Keratinocyte (primary cell): ENCODE measurements at regions not wholly inside any gene's neighbourhood (a gene's known extent, or its start where the extent isn't known, plus 50 kb on each side); places are given as distances from the start of the nearest gene placed in this dataset.

Experiments
- DNase-seq: peaks from one replicate; pipeline ENCODE4 v3.0.0-alpha.2; 2011; ENCODE audit warnings: low read depth, missing footprints, low spot score
- FAIRE-seq: peaks from 2 replicates; lab custom pipeline; 2011; peaks lifted over from hg19 to GRCh38; lab: Jason Lieb, UNC
- H2AFZ ChIP-seq: 2 replicates; pipeline ENCODE4 v1.6.0; 2012; ENCODE audit warnings: low read length, control low read depth, inconsistent platforms; ENCODE audit not compliant: control insufficient read depth
- H3K27ac ChIP-seq: 2 replicates; pipeline ENCODE4 v1.5.1; 2011; ENCODE audit warnings: low read length; ENCODE audit not compliant: control insufficient read depth, insufficient read depth
- H3K27me3 ChIP-seq: 3 replicates; pipeline ENCODE4 v1.6.0; 2011; ENCODE audit warnings: low read length; ENCODE audit not compliant: control insufficient read depth, insufficient read depth; ENCODE audit errors: extremely low read depth
- H3K36me3 ChIP-seq, 2 experiments: 2 replicates in 1 of 2; 3 replicates in 1 of 2; pipeline ENCODE4 v1.5.1; 2011; ENCODE audit warnings: low read length in 2 of 2, mild to moderate bottlenecking in 1 of 2; ENCODE audit not compliant: control insufficient read depth in 2 of 2, insufficient read depth in 2 of 2; ENCODE audit errors: extremely low read depth in 1 of 2
- H3K4me1 ChIP-seq: 3 replicates; pipeline ENCODE4 v1.5.1; 2011; ENCODE audit warnings: low read length; ENCODE audit not compliant: control insufficient read depth, insufficient read depth; ENCODE audit errors: extremely low read depth
- H3K4me2 ChIP-seq: 3 replicates; pipeline ENCODE4 v1.6.0; 2011; ENCODE audit warnings: low read depth, low read length; ENCODE audit not compliant: control insufficient read depth, insufficient read depth; ENCODE audit errors: extremely low read depth
- H3K4me3 ChIP-seq, 3 experiments: fragments of 200-600 bp in 1 of 3; sonication (generic) in 1 of 3; 2 replicates in 2 of 3; 3 replicates in 1 of 3; pipeline ENCODE4 v1.5.1; 2011 to 2016; ENCODE audit warnings: low read length in 3 of 3, mild to moderate bottlenecking in 3 of 3, control low read depth in 2 of 3, inconsistent platforms in 1 of 3, low read depth in 1 of 3, mixed read lengths in 1 of 3, mixed run types in 1 of 3, moderate library complexity in 1 of 3; ENCODE audit not compliant: control insufficient read depth in 2 of 3, insufficient read depth in 2 of 3; ENCODE audit errors: extremely low read depth in 1 of 3
- H3K79me2 ChIP-seq: 2 replicates; pipeline ENCODE4 v1.6.0; 2012; ENCODE audit warnings: low read length; ENCODE audit not compliant: control insufficient read depth, insufficient read depth
- H3K9ac ChIP-seq: 3 replicates; pipeline ENCODE4 v1.6.0; 2011; ENCODE audit warnings: low read length; ENCODE audit not compliant: control insufficient read depth, insufficient read depth; ENCODE audit errors: extremely low read depth
- H3K9me1 ChIP-seq: 3 replicates; pipeline ENCODE4 v1.6.0; 2011; ENCODE audit warnings: low read length; ENCODE audit not compliant: control insufficient read depth, insufficient read depth; ENCODE audit errors: extremely low read depth
- H3K9me3 ChIP-seq: 2 replicates; pipeline ENCODE4 v1.5.1; 2012; ENCODE audit warnings: low read depth, low read length; ENCODE audit not compliant: control insufficient read depth
- H4K20me1 ChIP-seq: 3 replicates; pipeline ENCODE4 v1.6.0; 2011; ENCODE audit warnings: low read length; ENCODE audit not compliant: control insufficient read depth, insufficient read depth; ENCODE audit errors: extremely low read depth
- EZH2 ChIP-seq: IDR thresholded peaks from one replicate; pipeline ENCODE4 v1.6.1; 2012; ENCODE audit warnings: inconsistent platforms, mild to moderate bottlenecking, low read length, moderate library complexity
- dilution Hi-C: fragments of 300-500 bp; cut with MboI; formaldehyde crosslinking; loops from one replicate; pipeline ENCODE4 v1.7.0; 2020; ENCODE audit warnings: low sequenced_read_pairs; ENCODE audit not compliant: extremely low pct_ligation_motif_present
- TF ChIP-seq, protein P1 (sequence below), 3 experiments: IDR thresholded peaks in 1 of 3; conservative IDR thresholded peaks in 1 of 3; optimal IDR thresholded peaks in 1 of 3; 2 replicates in 2 of 3; 3 replicates in 1 of 3; pipeline versions ENCODE3 to v1.5.1; 2011; ENCODE audit warnings: low read length in 3 of 3, mild to moderate bottlenecking in 3 of 3, moderate library complexity in 2 of 3, control low read depth in 1 of 3, inconsistent platforms in 1 of 3; ENCODE audit not compliant: insufficient read depth in 2 of 3; ENCODE audit errors: extremely low read depth in 1 of 3

DNA sequence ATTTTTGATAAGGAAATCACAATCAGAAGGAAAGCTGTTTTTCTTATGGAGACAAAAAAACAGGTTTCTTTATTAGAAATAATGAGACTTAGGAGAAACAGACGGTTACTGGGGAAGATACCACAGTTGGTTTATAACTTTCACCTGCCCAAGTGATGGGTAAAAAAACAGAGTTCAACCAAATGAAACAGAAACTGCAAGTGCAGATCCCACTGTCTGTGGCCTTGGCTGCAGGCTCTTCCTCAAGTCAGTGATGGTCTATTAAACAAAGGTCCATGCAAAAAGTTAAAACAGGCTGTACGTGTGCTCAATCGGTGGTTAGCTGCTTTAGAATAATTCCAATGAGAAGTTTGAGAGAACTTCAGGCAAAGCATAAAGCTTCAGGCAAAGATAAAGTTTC is 112.1 kb upstream of the NEGR1 start:
- dilution Hi-C loops, result no loop called here
- H3K4me2 ChIP-seq, result no peak overlapping the region
- no peak for DNase-seq
- no peaks in the 10 kb centered on the region for H3K9me1 ChIP-seq
- H3K36me3 ChIP-seq, result no peaks in the 10 kb centered on the region
- H2AFZ ChIP-seq, result no peak overlapping the region
- no peaks in the 10 kb centered on the region for H3K79me2 ChIP-seq
- H3K27ac ChIP-seq, result no peak overlapping the region
- FAIRE-seq, result no peak
- H4K20me1 ChIP-seq, result no peaks in the 10 kb centered on the region
- H3K4me1 ChIP-seq, result no peaks in the 10 kb centered on the region
- TF ChIP-seq EZH2, result no peak
- TF ChIP-seq, protein P1, sequence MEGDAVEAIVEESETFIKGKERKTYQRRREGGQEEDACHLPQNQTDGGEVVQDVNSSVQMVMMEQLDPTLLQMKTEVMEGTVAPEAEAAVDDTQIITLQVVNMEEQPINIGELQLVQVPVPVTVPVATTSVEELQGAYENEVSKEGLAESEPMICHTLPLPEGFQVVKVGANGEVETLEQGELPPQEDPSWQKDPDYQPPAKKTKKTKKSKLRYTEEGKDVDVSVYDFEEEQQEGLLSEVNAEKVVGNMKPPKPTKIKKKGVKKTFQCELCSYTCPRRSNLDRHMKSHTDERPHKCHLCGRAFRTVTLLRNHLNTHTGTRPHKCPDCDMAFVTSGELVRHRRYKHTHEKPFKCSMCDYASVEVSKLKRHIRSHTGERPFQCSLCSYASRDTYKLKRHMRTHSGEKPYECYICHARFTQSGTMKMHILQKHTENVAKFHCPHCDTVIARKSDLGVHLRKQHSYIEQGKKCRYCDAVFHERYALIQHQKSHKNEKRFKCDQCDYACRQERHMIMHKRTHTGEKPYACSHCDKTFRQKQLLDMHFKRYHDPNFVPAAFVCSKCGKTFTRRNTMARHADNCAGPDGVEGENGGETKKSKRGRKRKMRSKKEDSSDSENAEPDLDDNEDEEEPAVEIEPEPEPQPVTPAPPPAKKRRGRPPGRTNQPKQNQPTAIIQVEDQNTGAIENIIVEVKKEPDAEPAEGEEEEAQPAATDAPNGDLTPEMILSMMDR (optimal IDR thresholded peaks at IDR 0.05 in 1 of 3, IDR thresholded peaks at IDR 0.05 in 1 of 3, conservative IDR thresholded peaks at IDR 0.05 in 1 of 3; ENCODE audit: extremely low read depth in 1 of 3, insufficient read depth in 2 of 3, low read length in 3 of 3), result no peak
- H3K9me3 ChIP-seq, result no peaks in the 10 kb centered on the region
- H3K9ac ChIP-seq, result no peak overlapping the region
- no peaks in the 10 kb centered on the region for H3K27me3 ChIP-seq
- no peak overlapping the region for H3K4me3 ChIP-seq

DNA sequence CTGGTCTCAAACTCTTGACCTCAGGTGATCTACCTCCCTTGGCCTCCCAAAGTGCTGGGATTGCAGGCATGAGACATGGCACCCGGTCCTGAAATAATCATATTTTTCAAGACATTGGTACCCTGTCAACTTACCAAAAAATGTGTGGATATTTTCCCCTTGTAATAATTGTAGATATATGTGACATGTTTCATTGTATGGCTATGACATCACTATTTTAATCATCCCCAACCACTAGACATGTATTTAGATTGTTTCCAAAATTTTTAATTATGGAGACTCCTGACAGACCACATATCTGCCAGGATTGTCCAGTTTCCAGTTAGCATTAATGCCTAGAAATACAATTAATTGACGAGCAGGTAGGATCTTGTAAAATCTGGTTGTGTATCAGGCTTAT is 96.7 kb upstream of the NEGR1 start:
- no peak overlapping the region for H3K4me3 ChIP-seq
- H3K9me1 ChIP-seq, result no peaks in the 10 kb centered on the region
- no peak overlapping the region for H3K9ac ChIP-seq
- no peaks in the 10 kb centered on the region for H3K27me3 ChIP-seq
- H3K4me1 ChIP-seq, result no peaks in the 10 kb centered on the region
- dilution Hi-C loops, result no loop called here
- DNase-seq (no peak), FAIRE-seq (no peak)
- no peaks in the 10 kb centered on the region for H4K20me1 ChIP-seq
- no peaks in the 10 kb centered on the region for H3K9me3 ChIP-seq
- TF ChIP-seq, protein P1 (optimal IDR thresholded peaks at IDR 0.05 in 1 of 3, IDR thresholded peaks at IDR 0.05 in 1 of 3, conservative IDR thresholded peaks at IDR 0.05 in 1 of 3; ENCODE audit: extremely low read depth in 1 of 3, insufficient read depth in 2 of 3, low read length in 3 of 3), result no peak
- no peak for TF ChIP-seq EZH2
- H3K36me3 ChIP-seq, result no peaks in the 10 kb centered on the region
- H3K79me2 ChIP-seq, result no peaks in the 10 kb centered on the region
- H2AFZ ChIP-seq, result no peak overlapping the region
- H3K4me2 ChIP-seq, result no peak overlapping the region
- H3K27ac ChIP-seq, result no peak overlapping the region
